A673 (cell line): ENCODE measurements at regions not wholly inside any gene's neighbourhood (a gene's known extent, or its start where the extent isn't known, plus 50 kb on each side); places are given as distances from the start of the nearest gene placed in this dataset.

Experiments
- EZH2 ChIP-seq: fragments of 200-600 bp; sonication (generic); IDR thresholded peaks from 2 replicates; pipeline ENCODE4 v1.6.1; 2017; ENCODE audit warnings: borderline replicate concordance, low read depth, mild to moderate bottlenecking, mixed read lengths, antibody characterized with exemption, low read length; ENCODE audit not compliant: poor library complexity, severe bottlenecking
- TF ChIP-seq, protein P1 (sequence below): fragments of 300-800, 200-600 bp; sonication (generic); conservative IDR thresholded peaks from 2 replicates; pipeline ENCODE4 v1.5.1; 2017; ENCODE audit warnings: low read depth, mild to moderate bottlenecking, antibody characterized with exemption, low read length, moderate library complexity, mixed read lengths

DNA sequence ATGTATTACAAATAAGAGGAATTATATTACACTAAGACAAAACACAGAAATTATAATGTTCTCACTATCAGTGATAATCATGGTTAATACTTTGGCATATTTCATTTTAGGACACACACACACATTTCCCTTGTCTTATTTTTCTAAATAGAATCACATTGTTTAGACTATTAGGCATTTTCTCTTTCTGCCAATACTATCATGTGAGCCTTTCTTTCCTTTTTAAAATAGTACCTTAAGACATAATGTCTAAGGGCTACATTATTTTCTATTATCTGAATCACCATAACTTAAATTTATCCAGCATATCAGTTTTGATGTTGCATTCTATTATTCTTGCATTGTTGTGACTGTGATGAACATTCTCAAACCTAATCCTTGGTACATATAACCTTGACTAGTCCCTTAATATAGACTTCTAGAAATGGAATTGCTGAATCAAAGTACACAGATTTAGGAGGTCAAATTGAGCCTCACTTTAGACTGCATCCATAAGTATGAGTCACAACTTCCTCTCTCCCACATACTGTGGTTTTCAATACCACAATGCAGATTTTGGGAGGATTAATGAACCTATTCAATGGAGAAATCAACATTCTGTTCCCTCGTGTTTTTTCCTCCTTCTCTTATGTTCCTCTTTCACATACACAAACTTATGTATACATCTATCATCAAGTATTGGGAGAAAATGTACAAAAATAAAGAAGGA lies 212.6 kb downstream of the MOXD1 start:
- TF ChIP-seq, protein P1, sequence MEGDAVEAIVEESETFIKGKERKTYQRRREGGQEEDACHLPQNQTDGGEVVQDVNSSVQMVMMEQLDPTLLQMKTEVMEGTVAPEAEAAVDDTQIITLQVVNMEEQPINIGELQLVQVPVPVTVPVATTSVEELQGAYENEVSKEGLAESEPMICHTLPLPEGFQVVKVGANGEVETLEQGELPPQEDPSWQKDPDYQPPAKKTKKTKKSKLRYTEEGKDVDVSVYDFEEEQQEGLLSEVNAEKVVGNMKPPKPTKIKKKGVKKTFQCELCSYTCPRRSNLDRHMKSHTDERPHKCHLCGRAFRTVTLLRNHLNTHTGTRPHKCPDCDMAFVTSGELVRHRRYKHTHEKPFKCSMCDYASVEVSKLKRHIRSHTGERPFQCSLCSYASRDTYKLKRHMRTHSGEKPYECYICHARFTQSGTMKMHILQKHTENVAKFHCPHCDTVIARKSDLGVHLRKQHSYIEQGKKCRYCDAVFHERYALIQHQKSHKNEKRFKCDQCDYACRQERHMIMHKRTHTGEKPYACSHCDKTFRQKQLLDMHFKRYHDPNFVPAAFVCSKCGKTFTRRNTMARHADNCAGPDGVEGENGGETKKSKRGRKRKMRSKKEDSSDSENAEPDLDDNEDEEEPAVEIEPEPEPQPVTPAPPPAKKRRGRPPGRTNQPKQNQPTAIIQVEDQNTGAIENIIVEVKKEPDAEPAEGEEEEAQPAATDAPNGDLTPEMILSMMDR: no peak
- no peak for TF ChIP-seq EZH2
